NCI-H748 treated with DMSO at 0.1 percent for 48 hours (cell line): ENCODE measurements at regions not wholly inside any gene's neighbourhood (a gene's known extent, or its start where the extent isn't known, plus 50 kb on each side); places are given as distances from the start of the nearest gene placed in this dataset.
"Not testable (repeated sequence)": the region's sequence is repeated elsewhere in the genome, so short reads cannot be mapped to it uniquely, and the experiment has no call there.

Experiments
- DNase-seq: peaks from one replicate; lab custom pipeline; 2025; lab: John Stamatoyannopoulos, UW

- DNase-seq, result no peak
These were observed 953.4 kb upstream of the IGFBP7 start for GRCh38 chr4:58063404-58064160.

- DNase-seq, result no peak
These were observed 951.8 kb upstream of the IGFBP7 start for GRCh38 chr4:58061967-58062366.

GRCh38 chr4:58050439-58050838 lies 940.3 kb upstream of the IGFBP7 start:
- no peak for DNase-seq

- DNase-seq, result no peak
These were observed 938.3 kb upstream of the IGFBP7 start for GRCh38 chr4:58048491-58048890.

- no peak for DNase-seq
These were observed 932.0 kb upstream of the IGFBP7 start for GRCh38 chr4:58042176-58042575.

- no peak for DNase-seq
These were observed 883.8 kb upstream of the IGFBP7 start for GRCh38 chr4:57993944-57994343.

GRCh38 chr4:57989430-57989829 lies 879.2 kb upstream of the IGFBP7 start:
- DNase-seq, result no peak

GRCh38 chr4:57985161-57985560 lies 875.0 kb upstream of the IGFBP7 start:
- no peak for DNase-seq

- DNase-seq, result no peak
These were observed 870.9 kb upstream of the IGFBP7 start for GRCh38 chr4:57981123-57981522.

- DNase-seq, result no peak
These were observed 864.6 kb upstream of the IGFBP7 start for GRCh38 chr4:57974821-57975220.

- DNase-seq, result no peak
These were observed 863.6 kb upstream of the IGFBP7 start for GRCh38 chr4:57973819-57974218.

GRCh38 chr4:57971261-57971660 lies 861.1 kb upstream of the IGFBP7 start:
- DNase-seq, result no peak

- no peak for DNase-seq
These were observed 857.0 kb upstream of the IGFBP7 start for GRCh38 chr4:57966987-57967760.

- not testable (repeated sequence) for DNase-seq
These were observed 855.2 kb upstream of the IGFBP7 start for GRCh38 chr4:57965431-57965830.

- no peak for DNase-seq
These were observed 835.1 kb upstream of the IGFBP7 start for GRCh38 chr4:57945298-57945697.

- DNase-seq, result no peak
These were observed 833.5 kb upstream of the IGFBP7 start for GRCh38 chr4:57943682-57944081.

- DNase-seq, result not testable (repeated sequence)
These were observed 827.1 kb upstream of the IGFBP7 start for GRCh38 chr4:57937326-57937725.

- no peak for DNase-seq
These were observed 816.1 kb upstream of the IGFBP7 start for GRCh38 chr4:57926311-57926710.

- DNase-seq, result no peak
These were observed 814.8 kb upstream of the IGFBP7 start for GRCh38 chr4:57924951-57925350.

GRCh38 chr4:57916479-57916878 lies 806.3 kb upstream of the IGFBP7 start:
- DNase-seq, result no peak

- no peak for DNase-seq
These were observed 801.0 kb upstream of the IGFBP7 start for GRCh38 chr4:57911203-57911602.

- DNase-seq, result no peak
These were observed 800.0 kb upstream of the IGFBP7 start for GRCh38 chr4:57910151-57910550.

- DNase-seq, result no peak
These were observed 795.8 kb upstream of the IGFBP7 start for GRCh38 chr4:57905965-57906364.
